ENCODE measurements at regions not wholly inside any gene's neighbourhood (a gene's known extent, or its start where the extent isn't known, plus 50 kb on each side); places are given as distances from the start of the nearest gene placed in this dataset.

GRCh38 chr20:55052459-55052858 lies 577.1 kb downstream of the DOK5 start:
- Mint-ChIP-seq H3K4me1 (ENCODE audit: unreplicated experiment) (no peaks in the 10 kb centered on the region), H3K4me3 (ENCODE audit: unreplicated experiment) (no peak overlapping the region), H3K36me3 (ENCODE audit: unreplicated experiment) (no peaks in the 10 kb centered on the region), H3K27me3 (ENCODE audit: unreplicated experiment) (no peaks in the 10 kb centered on the region), H3K9me3 (ENCODE audit: unreplicated experiment) (peaks cover 12% of the 10 kb centered on the region), H3K27ac (ENCODE audit: unreplicated experiment) (no peak overlapping the region)
- no peak for TF ChIP-seq CTCF (IDR thresholded peaks at IDR 0.05)
- DNase-seq (ENCODE audit: extremely low spot score, unreplicated experiment) = no peak

- DNase-seq (ENCODE audit: extremely low spot score, unreplicated experiment) = no peak
- no peaks in the 10 kb centered on the region for H3K27me3 Mint-ChIP-seq (ENCODE audit: unreplicated experiment)
- H3K4me1 Mint-ChIP-seq (ENCODE audit: unreplicated experiment) = no peaks in the 10 kb centered on the region
- H3K9me3 Mint-ChIP-seq (ENCODE audit: unreplicated experiment) = peaks cover 37% of the 10 kb centered on the region
- no peak for TF ChIP-seq CTCF (IDR thresholded peaks at IDR 0.05)
- H3K27ac Mint-ChIP-seq (ENCODE audit: unreplicated experiment) = no peak overlapping the region
- H3K4me3 Mint-ChIP-seq (ENCODE audit: unreplicated experiment) = no peak overlapping the region
- no peaks in the 10 kb centered on the region for H3K36me3 Mint-ChIP-seq (ENCODE audit: unreplicated experiment)
These were observed 563.3 kb downstream of the DOK5 start for GRCh38 chr20:55038684-55039083.

- Mint-ChIP-seq H3K4me1 (ENCODE audit: unreplicated experiment) (no peaks in the 10 kb centered on the region), H3K27ac (ENCODE audit: unreplicated experiment) (no peak overlapping the region), H3K27me3 (ENCODE audit: unreplicated experiment) (no peaks in the 10 kb centered on the region), H3K9me3 (ENCODE audit: unreplicated experiment) (peaks cover 47% of the 10 kb centered on the region), H3K4me3 (ENCODE audit: unreplicated experiment) (no peak overlapping the region), H3K36me3 (ENCODE audit: unreplicated experiment) (no peaks in the 10 kb centered on the region)
- no peak for DNase-seq (ENCODE audit: extremely low spot score, unreplicated experiment)
- TF ChIP-seq CTCF (IDR thresholded peaks at IDR 0.05) = no peak
These were observed 556.6 kb downstream of the DOK5 start for GRCh38 chr20:55031971-55032370.

- Mint-ChIP-seq H3K4me1 (ENCODE audit: unreplicated experiment) (no peaks in the 10 kb centered on the region), H3K27ac (ENCODE audit: unreplicated experiment) (no peak overlapping the region), H3K36me3 (ENCODE audit: unreplicated experiment) (no peaks in the 10 kb centered on the region), H3K4me3 (ENCODE audit: unreplicated experiment) (no peak overlapping the region), H3K27me3 (ENCODE audit: unreplicated experiment) (no peaks in the 10 kb centered on the region), H3K9me3 (ENCODE audit: unreplicated experiment) (no peaks in the 10 kb centered on the region)
- DNase-seq (ENCODE audit: extremely low spot score, unreplicated experiment) = no peak
- TF ChIP-seq CTCF (IDR thresholded peaks at IDR 0.05) = no peak
These were observed 539.4 kb downstream of the DOK5 start for GRCh38 chr20:55014766-55015165.

GRCh38 chr20:55010761-55011160 lies 535.4 kb downstream of the DOK5 start:
- TF ChIP-seq CTCF (IDR thresholded peaks at IDR 0.05) = no peak

More at GRCh38 chr20:55010761-55011160, 535.4 kb downstream of the DOK5 start:
- Mint-ChIP-seq H3K4me3 (ENCODE audit: unreplicated experiment) (no peak overlapping the region), H3K9me3 (ENCODE audit: unreplicated experiment) (no peaks in the 10 kb centered on the region), H3K27ac (ENCODE audit: unreplicated experiment) (no peak overlapping the region), H3K36me3 (ENCODE audit: unreplicated experiment) (no peaks in the 10 kb centered on the region), H3K27me3 (ENCODE audit: unreplicated experiment) (no peaks in the 10 kb centered on the region), H3K4me1 (ENCODE audit: unreplicated experiment) (no peaks in the 10 kb centered on the region)
- no peak for DNase-seq (ENCODE audit: extremely low spot score, unreplicated experiment)
